ENCODE measurements at regions not wholly inside any gene's neighbourhood (a gene's known extent, or its start where the extent isn't known, plus 50 kb on each side); places are given as distances from the start of the nearest gene placed in this dataset.
"Not testable (repeated sequence)": the region's sequence is repeated elsewhere in the genome, so short reads cannot be mapped to it uniquely, and the experiment has no call there.

GRCh38 chr1:173342736-173343135 is 134.4 kb upstream of the PRDX6 start:
- DNase-seq (ENCODE audit: low read depth in 2 of 2), result no peak

- no peak for DNase-seq (ENCODE audit: low read depth in 2 of 2)
Measured at GRCh38 chr1:173344034-173344743, 132.9 kb upstream of the PRDX6 start.

DNA sequence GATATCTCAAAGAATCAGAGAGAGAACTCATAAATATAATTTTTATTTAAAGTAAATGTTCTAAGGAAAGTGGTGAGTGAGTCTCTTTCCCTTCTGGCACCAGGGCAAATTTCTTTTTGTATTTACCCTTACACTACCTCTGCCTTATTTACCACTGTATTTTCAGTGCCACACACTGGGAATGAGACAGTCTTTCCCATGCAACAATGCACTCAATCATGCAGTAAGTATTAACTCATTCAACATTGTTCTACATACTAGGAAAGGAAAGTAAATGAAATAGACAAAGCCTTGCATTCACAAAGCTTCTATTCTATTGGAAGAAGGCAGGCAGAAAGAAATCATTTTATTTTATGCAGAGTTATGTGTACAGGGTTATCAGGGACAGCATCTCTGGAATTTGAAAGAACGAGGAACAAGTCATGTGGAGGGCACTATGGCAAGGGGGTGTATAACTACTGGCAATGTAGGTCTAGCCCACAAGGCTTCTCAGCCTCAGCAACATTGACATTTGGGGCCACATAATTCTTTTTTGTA is 129.8 kb upstream of the PRDX6 start:
- no peak for DNase-seq (ENCODE audit: low read depth in 2 of 2)

DNA sequence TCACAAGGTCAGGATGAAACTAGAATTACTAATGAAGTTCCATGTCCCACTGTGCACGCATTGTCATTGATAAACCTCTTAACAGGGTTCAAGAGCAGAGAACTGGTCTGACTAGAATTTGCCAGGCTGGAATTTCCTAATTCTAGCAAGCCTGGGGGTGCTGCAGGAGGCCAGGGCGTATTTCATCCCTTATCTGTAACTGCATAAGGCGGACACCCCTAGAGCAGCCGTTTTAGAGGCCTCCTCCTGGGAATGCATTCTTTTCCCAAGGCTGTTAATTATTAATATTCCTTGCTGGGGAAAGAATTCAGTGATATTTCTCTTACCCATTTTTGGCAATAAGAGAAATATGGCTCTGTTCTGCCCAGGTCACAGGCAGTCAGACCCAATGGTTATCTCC is 124.5 kb upstream of the PRDX6 start:
- not testable (repeated sequence) for DNase-seq (ENCODE audit: low read depth in 2 of 2)

DNA sequence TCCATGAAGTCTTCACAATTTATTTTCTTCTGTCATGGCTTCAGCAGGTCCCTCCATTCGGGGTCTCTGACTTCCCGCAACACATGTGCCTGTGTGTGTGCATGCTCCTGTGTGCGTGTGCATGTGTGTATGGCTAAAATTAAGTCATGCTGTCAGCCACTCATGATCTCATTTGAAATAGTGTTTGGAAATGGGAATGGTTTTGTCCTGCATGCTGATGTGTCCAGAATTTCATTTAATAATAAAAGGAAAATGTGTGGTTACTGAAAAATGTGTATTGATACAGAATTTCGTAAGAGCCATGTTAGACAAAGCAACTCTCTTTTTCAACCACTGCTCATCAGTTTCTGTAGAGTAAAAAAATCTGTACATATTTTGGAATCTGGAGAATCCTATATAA is 123.8 kb upstream of the PRDX6 start:
- DNase-seq (ENCODE audit: low read depth in 2 of 2), result no peak

DNA sequence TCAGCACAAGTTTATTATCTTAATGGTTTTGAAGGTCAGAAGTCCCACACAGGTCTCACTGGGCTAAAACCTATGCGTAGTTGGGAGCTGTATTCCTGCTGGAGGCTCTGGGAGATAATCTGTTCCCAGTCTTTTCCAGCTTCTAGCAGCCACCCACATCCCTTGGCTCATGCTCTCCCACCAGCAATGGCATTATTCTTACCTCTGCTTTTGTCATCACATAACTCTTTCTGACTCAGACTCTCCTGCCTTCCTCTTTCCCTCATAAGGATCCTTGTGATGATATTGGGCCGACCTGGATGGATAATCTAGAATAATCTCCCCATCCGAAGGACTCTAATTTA is 122.2 kb upstream of the PRDX6 start:
- DNase-seq (ENCODE audit: low read depth in 2 of 2), result no peak

DNA sequence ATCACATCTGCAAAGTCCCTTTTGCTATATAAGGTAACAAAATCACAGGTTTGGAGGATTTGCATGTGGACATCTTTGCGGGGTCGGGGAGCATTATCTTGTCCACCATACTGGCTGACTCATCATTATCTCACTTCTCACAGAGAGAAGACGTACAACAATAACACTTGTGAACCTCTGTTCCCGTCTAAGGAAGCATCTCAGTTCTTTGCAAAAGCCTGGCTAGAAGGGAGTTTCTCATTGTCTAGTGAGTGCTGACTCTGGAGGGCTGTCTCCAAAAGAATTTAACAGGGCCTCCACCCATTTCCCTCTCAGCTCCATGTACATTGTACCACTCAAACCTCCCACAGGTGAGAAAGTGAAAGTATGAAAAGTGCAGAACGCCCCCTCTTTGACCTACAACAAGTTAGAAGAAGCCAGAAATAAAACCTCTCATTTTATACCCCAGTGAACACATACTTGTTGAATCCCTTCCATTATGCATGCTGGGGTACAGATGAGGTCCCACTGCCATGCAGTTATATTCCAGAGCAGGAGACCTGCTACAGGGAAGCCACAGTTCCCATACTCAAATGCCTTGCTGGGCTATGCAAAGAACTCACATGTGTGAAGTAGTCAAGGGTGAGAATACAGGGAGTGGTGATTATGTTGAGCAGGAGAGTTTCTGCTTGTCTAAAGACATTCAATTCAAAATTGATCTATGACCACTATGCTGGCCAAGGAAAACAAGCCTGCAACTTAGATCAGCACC is 121.7 kb upstream of the PRDX6 start:
- DNase-seq (ENCODE audit: low read depth in 2 of 2), result no peak

- no peak for DNase-seq (ENCODE audit: low read depth in 2 of 2)
Measured at GRCh38 chr1:173356191-173356762, 120.9 kb upstream of the PRDX6 start.

- no peak for DNase-seq (ENCODE audit: low read depth in 2 of 2)
Measured at GRCh38 chr1:173360487-173361063, 116.6 kb upstream of the PRDX6 start.

- no peak for DNase-seq (ENCODE audit: low read depth in 2 of 2)
Measured at GRCh38 chr1:173362543-173362942, 114.6 kb upstream of the PRDX6 start.

DNA sequence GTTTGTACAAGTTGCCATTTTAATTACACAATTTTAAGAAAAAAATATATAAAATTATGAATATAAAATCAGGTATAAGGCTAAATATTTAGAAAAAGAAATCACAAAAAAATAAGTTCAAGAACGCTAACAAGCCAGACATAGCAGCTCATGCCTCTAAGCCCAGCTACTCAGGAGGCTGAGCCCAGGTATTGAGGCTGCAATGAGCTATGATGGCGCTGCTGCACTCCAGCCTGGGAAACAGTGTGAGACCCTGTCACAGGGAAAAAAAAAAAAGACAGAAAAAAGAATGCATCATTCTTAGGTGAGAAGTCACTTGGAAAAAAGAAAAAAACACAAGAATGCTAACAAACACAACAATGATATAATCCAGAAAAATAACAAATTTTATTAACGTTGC is 112.3 kb upstream of the PRDX6 start:
- no peak for DNase-seq (ENCODE audit: low read depth in 2 of 2)

- no peak for DNase-seq (ENCODE audit: low read depth in 2 of 2)
Measured at GRCh38 chr1:173365341-173365740, 111.8 kb upstream of the PRDX6 start.

DNA sequence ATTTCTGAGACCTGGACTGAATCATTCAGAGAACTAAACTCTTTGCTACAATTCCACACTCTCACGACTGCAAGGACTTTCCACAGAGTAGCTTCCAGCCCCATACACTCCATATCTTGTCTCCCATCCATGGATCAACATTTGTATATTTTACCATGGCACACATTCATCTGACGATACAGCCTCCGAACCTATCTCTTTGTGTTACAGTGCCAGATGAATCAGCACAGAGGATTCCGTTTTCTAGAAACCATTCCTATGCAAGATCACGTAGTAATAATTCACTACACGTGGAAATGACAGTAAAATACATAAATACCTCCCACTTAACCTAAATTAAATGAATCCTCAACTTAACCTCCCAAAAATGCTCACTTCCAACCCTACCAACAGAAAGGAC is 110.0 kb upstream of the PRDX6 start:
- no peak for DNase-seq (ENCODE audit: low read depth in 2 of 2)

DNA sequence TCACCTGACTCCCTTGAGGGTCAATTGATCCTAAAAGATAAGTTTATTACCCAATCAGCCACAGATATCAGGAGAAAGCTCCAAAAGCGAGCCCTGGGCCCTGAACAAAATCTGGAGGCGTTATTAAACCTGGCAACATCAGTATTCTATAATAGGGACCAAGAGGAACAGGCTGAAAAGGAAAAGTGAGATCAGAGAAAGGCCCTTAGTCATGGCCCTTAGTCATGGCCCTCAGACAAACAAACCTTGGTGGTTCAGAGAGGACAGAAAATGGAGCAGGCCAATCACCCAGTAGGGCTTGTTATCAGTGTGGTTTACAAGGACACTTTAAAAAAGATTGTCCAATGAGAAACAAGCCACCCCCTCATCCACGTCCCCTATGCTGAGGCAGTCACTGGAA is 106.5 kb upstream of the PRDX6 start:
- not testable (repeated sequence) for DNase-seq (ENCODE audit: low read depth in 2 of 2)

DNA sequence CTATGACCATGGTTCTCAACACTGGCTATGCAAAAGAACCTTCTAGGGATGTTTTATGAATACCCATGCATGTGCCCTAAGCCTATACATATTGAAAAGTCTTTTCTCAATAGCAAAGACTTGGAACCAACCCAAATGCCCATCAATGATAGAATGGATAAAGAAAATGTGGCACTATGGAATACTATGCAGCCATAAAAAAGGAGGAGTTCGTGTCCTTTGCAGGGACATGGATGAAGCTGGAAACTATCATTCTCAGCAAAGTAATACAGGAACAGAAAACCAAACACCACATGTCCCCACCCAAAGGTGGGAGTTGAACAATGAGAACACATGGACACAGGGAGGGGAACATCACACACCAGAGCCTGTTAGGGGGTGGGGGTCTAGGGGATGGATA is 101.1 kb upstream of the PRDX6 start:
- not testable (repeated sequence) for DNase-seq (ENCODE audit: low read depth in 2 of 2)

GRCh38 chr1:173377266-173377665 is 99.9 kb upstream of the PRDX6 start:
- no peak for DNase-seq (ENCODE audit: low read depth in 2 of 2)

- DNase-seq (ENCODE audit: low read depth in 2 of 2), result no peak
Measured at GRCh38 chr1:173383351-173383750, 93.8 kb upstream of the PRDX6 start.

DNA sequence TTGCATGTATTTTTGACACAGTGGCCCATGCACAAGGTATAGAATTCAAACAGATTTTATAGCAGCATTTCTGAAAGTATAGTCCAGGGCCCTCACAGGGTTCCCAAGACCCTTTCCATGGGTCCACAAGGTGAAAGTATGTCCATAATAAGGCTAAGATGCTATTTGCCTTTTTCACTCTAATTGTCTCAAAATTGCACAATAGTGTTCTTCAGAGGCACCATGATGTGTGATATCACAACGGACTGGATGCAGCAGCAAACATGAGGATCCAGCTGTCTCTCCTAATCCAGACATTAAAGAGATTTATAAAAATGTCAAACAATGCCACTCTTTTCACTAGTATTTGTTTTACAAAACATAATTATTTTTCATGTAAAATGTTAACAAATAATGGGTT is 88.8 kb upstream of the PRDX6 start:
- DNase-seq (ENCODE audit: low read depth in 2 of 2), result no peak

DNA sequence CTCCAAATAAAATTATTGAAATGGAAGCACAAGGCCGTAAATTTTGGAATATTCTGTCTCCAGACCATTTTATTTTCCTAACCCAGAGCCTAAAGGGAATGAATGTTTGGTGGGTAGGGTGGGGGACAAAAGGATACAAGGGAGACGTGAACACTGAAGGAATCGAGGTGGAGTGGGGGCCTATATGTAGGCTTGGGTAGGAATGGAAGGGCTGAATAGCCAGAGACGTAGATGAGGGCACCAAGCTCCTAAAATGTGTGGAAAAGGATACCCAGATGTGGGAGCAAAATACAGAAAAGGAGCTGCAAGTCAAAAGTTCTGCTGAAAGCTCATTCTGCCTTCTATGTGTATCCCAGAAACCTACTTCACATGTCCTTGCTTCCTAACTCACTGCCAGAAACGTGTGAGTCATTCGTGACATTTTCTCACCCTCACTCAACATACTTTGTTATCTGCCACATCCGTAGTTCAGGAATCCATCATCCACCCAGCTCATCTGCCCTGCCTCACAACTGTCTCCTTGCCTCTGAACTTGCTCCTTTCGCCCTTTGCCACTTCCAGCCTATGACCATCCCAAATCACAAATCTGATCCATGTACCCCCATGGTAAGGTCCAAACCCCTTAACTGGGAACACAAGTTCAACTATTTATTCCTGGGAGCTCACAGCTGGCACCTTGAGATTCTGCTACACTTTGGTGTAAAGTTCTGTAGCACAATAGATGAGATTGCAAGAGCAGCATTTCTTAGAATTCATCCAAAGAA is 84.1 kb upstream of the PRDX6 start:
- no peak for DNase-seq (ENCODE audit: low read depth in 2 of 2)

- DNase-seq (ENCODE audit: low read depth in 2 of 2), result no peak
Measured at GRCh38 chr1:173393659-173394000, 83.5 kb upstream of the PRDX6 start.

GRCh38 chr1:173394813-173395212 is 82.3 kb upstream of the PRDX6 start:
- not testable (repeated sequence) for DNase-seq (ENCODE audit: low read depth in 2 of 2)

DNA sequence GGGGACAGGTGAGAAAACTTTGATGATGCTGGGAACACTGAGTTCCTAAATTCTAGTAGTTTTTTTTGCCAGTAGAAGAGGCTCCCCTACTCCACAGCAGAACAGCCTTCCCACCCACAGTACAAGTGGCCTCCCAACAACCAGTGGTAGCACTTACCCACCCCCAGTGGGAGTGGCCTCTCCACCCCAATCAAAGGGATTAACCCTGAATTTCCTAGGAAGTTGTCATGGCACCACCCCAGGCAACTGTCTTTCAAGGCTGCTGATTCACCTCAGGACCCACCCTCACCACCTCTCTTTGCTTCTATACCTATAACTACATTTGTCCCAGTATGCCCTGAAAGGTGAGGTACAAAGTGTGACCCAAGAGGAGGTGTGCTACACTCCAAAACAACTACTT is 81.4 kb upstream of the PRDX6 start:
- no peak for DNase-seq (ENCODE audit: low read depth in 2 of 2)
